HG02623 (cell line): ENCODE measurements at regions not wholly inside any gene's neighbourhood (a gene's known extent, or its start where the extent isn't known, plus 50 kb on each side); places are given as distances from the start of the nearest gene placed in this dataset.
A peak's percentile ranks its signal among the peaks of the same experiment; 100 is the strongest.
"Not testable (repeated sequence)": the region's sequence is repeated elsewhere in the genome, so short reads cannot be mapped to it uniquely, and the experiment has no call there.

Experiments
- ATAC-seq: cut with Tn5 transposase; IDR thresholded peaks from one replicate; pipeline ENCODE4 v1.9.1; 2021; ENCODE audit warnings: moderate library complexity; ENCODE audit not compliant: unreplicated experiment

- no peak for ATAC-seq
Measured at GRCh38 chr10:111558211-111558610, 481.4 kb downstream of the ADRA2A start.

DNA sequence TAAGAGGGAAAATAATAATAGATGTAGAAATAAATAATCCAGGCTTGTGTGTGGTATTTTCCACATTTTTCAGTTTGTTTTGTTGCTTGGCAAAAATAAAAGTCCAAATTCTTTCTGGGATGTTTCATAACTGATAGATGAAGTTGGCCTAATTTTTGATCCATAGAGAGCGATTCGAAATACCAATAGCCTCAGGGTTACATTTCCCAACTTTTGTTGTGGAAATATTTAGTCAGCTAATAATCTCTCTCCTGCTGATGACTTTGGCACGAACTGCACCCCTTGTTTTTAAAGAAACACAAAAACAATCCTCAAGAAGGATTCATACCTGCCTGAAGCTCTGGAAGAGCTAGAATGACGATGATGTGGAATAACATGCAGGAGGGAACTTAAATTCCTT is 483.2 kb downstream of the ADRA2A start:
- no peak for ATAC-seq

- ATAC-seq, result no peak
Measured at GRCh38 chr10:111561124-111561523, 484.3 kb downstream of the ADRA2A start.

DNA sequence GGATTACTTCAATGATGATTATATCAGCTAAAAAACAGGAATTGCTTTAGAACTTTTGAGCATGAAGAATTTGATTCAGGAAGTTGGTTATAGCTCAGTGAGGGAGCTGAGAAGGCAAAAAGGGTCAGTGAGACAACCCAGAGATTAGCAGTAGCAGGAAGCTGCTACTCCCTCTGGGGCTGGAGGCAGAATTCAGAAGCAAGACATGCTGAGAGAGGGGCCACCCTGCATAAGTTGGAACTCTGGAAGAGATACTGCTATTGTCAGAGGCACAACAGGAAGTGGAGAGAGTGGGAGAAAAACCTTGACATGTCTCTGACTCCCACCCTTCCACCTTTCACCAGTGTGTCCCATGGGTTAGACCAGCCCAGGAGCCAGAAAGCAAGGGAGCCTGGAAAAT is 488.7 kb downstream of the ADRA2A start:
- no peak for ATAC-seq

- ATAC-seq, result no peak
Measured at GRCh38 chr10:111578076-111578475, 501.2 kb downstream of the ADRA2A start.

DNA sequence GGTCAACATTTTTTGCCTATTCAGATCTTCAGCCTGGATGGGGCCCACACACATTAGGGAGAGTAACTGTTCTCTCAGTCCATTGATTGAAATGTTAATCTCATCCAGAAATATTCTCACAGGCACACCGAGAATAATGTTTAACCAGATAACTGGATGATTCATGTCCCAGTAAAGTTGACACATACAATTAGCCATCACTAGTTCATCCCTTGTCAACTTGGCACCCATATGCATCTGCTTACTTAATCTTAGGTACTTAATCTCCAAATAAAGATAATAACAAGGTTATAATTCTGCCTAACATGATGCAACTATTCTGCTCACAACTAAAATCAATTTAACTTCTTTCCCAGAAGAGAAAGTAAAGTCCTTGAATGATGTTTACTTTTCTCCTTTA is 502.6 kb downstream of the ADRA2A start:
- ATAC-seq, result no peak

- ATAC-seq, result no peak
Measured at GRCh38 chr10:111590703-111591102, 513.9 kb downstream of the ADRA2A start.

DNA sequence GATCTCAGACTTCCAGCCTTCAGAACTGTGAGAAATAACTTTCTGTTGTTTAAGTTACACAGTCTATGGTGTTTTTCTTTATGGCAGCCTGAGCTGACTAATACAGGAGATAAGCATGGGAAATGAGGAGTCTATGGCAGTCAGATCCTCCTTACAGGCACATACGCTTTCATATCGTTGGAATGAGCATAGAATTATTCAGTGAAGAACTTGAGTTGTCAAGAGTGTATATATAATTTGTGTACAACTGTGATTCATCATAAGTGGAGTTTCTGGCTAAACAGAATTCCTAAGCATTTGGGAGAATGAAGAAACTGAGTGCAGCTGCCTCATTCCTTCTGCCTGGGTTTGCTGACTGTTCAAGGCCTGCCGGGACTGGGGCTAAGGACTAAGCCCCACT is 516.7 kb downstream of the ADRA2A start:
- no peak for ATAC-seq

DNA sequence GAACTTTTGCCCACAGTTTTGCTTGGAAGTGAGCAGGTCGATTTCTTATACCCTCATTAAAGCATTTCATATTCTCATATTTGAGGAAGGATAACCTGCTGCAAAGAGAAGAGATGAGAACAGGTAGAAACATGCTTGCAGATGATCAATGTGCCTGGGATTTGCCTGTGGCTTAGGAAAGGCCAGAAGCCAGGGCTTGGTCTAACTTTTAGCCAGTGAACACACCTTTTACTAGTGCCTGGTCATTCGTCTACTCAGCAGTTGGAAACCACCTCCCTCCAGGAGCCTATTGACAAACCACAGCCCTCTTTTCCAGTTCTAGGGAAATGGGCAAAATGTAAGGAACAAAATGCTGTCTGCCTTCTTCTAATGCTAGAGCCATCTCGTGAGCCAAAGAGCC is 518.3 kb downstream of the ADRA2A start:
- no peak for ATAC-seq

GRCh38 chr10:111598433-111599059 is 521.7 kb downstream of the ADRA2A start:
- peak; percentile 95 for ATAC-seq

- no peak for ATAC-seq
Measured at GRCh38 chr10:111599943-111600342, 523.1 kb downstream of the ADRA2A start.

- no peak for ATAC-seq
Measured at GRCh38 chr10:111600772-111601171, 523.9 kb downstream of the ADRA2A start.

- no peak for ATAC-seq
Measured at GRCh38 chr10:111612273-111612672, 535.4 kb downstream of the ADRA2A start.

GRCh38 chr10:111634191-111634590 is 549.4 kb downstream of the GPAM start:
- ATAC-seq, result no peak

GRCh38 chr10:111646021-111646420 is 537.5 kb downstream of the GPAM start:
- no peak for ATAC-seq

- ATAC-seq, result no peak
Measured at GRCh38 chr10:111648046-111648445, 535.5 kb downstream of the GPAM start.

GRCh38 chr10:111649080-111649479 is 534.5 kb downstream of the GPAM start:
- ATAC-seq, result not testable (repeated sequence)

DNA sequence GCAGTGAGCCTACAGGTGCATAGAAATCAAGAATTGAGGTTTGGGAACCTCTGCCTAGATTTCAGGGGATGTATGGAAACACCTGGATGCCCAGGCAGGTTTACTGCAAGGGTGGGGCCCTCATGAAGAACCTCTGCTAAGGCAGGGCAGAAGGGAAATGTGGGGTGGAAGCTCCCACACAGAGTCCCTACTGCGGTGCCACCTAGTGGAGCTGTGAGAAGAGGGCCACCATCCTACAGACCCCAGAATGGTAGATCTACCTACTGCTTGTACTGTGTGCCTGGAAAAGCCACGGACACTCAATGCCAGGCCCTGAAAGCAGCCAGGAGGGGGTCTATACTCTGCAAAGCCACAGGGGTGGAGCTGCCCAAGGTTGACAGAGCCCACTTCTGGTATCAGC is 533.5 kb downstream of the GPAM start:
- no peak for ATAC-seq

DNA sequence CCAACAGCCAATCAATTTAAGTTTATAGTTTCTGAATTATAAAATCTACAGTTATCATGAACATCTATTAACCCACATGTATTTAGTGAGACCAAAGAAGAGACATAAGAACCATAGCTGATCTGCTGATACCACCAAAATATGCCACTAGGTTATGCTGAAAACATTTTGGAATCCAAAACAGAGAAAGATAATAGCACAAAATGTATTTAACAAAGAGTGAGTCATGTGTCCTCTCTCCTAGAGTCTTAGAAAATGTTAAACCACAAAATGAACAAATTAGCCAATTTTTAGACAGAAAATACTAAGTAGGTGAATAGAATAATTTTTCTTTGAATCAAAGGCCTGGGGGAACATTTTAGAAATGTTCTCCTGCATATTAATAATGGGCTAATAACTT is 527.5 kb downstream of the GPAM start:
- no peak for ATAC-seq

DNA sequence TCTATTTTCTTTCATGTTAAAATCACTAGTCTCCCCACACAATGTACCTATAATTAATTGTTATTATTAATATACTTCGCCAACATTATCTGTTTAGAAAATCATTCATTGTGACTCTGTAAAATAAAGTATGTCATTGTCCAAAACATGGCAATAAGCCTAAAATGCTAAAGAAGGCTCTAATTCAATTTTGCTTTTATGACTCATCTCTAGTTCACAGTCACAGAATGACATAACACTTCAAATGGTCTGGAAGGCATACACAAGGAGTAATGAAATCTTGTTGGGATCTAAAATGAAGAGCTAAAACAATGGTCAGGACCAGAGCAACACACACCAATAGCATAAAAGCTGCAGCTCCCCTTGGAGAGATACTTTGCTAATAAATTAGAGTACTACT is 505.8 kb downstream of the GPAM start:
- no peak for ATAC-seq

DNA sequence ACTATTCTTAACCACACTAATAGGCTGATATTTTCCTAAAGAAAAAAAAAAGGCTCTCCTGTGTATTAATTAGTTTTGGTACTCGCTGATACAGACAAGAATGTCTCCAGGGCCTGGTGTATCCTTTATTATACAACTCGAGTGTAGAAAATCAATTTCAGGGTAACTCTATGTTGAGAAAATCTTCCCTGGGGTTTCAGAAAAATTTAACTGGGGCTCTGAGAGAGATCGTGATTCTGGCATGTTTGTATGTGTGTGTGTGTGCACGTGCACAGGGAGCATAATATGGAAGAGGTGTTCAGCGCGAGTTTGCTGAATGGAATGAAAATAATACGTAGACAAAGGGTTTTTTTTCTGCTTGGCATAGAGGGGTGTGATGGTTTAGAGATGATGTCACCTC is 496.8 kb downstream of the GPAM start:
- ATAC-seq, result no peak

GRCh38 chr10:111698711-111699110 is 484.9 kb downstream of the GPAM start:
- no peak for ATAC-seq

DNA sequence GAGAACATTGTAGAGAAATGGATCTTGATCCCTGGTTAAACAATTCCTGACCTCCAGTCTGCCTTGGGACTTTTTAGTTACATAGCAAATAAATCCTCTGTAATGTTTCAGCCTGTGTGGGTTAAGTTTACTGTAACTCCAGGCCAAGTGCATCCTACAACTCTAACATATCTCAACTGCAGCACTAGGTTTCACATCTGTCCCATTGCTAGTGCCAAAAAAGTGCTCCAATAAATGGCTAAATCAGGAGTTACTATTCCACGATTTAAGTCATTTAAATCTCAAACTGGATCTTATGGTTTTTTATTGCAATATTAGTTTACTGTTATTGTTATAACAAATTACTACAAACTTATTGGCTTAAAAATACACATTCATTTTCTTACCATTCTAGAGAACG is 479.6 kb downstream of the GPAM start:
- no peak for ATAC-seq
